Lower leg skin (tissue), 3 donors: ENCODE measurements at regions not wholly inside any gene's neighbourhood (a gene's known extent, or its start where the extent isn't known, plus 50 kb on each side); places are given as distances from the start of the nearest gene placed in this dataset.

Experiments
- POLR2A ChIP-seq, 2 donors: fragments of 450-650 bp; IDR thresholded peaks; one replicate each; pipeline ENCODE4 v1.6.1; 2016 to 2017; ENCODE audit warnings: antibody characterized with exemption in 2 of 2, mild to moderate bottlenecking in 1 of 2, moderate library complexity in 1 of 2
- TF ChIP-seq, protein P1 (sequence below), 3 donors: fragments of 450-650 bp; IDR thresholded peaks; one replicate each; pipeline ENCODE4 v1.5.1; 2016; ENCODE audit warnings: antibody characterized with exemption in 3 of 3, mild to moderate bottlenecking in 3 of 3, moderate library complexity in 2 of 3

DNA sequence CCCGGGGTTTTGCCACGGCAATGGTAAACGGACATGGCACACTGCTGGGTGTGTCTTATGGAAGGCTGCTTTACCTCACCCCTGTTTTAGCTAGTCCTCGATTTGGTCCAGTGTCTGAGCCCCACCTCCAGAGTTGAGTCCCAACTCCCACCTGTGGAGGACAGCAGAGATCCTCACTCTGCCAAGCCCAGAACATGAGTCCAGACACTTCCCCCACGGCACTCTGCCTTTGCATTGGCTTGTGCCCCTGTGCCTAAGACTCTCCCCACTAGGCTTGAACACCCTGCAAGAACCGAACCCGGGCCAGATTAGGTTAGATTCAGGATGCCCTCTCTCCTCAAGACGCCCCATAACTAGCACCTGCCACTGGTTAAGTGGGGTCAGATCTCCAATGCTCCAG lies 59.8 kb upstream of the C14orf180 start:
- TF ChIP-seq, protein P1, sequence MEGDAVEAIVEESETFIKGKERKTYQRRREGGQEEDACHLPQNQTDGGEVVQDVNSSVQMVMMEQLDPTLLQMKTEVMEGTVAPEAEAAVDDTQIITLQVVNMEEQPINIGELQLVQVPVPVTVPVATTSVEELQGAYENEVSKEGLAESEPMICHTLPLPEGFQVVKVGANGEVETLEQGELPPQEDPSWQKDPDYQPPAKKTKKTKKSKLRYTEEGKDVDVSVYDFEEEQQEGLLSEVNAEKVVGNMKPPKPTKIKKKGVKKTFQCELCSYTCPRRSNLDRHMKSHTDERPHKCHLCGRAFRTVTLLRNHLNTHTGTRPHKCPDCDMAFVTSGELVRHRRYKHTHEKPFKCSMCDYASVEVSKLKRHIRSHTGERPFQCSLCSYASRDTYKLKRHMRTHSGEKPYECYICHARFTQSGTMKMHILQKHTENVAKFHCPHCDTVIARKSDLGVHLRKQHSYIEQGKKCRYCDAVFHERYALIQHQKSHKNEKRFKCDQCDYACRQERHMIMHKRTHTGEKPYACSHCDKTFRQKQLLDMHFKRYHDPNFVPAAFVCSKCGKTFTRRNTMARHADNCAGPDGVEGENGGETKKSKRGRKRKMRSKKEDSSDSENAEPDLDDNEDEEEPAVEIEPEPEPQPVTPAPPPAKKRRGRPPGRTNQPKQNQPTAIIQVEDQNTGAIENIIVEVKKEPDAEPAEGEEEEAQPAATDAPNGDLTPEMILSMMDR (IDR thresholded peaks at IDR 0.05) = no peak
- no peak for TF ChIP-seq POLR2A (IDR thresholded peaks at IDR 0.05)
